K562 (cell line): ENCODE measurements at regions not wholly inside any gene's neighbourhood (a gene's known extent, or its start where the extent isn't known, plus 50 kb on each side); places are given as distances from the start of the nearest gene placed in this dataset.

Experiments used
- ATAC-seq: fragments of 200-7000 bp; cut with Tn5 transposase; 3 replicates; pipeline ENCODE4 v1.9.1; 2020; ENCODE audit warnings: moderate library complexity
- BruUV-seq: library from RNA; stranded (reverse); fragments of 400-500 nt; replicated peaks from 2 replicates; lab custom pipeline; 2021; lab: Mats Ljungman, UMichigan
- CTCF ChIA-PET: fragments of 300-600 bp; formaldehyde crosslinking; extraction: SDS; loops from one replicate; lab custom pipeline; 2021; ENCODE audit warnings: low intra/inter-chr PET ratio; lab: Yijun Ruan, JAX
- POLR2A ChIA-PET: fragments of 300-600, 350-650 bp; sonication (Branson Sonifier 250); formaldehyde crosslinking; extraction: SDS; loops from one replicate; lab custom pipeline; 2021; ENCODE audit warnings: antibody characterized with exemption, inconsistent platforms; lab: Yijun Ruan, JAX
- DNase-seq, 4 experiments: peaks; one replicate each; pipeline versions ENCODE4 v3.0.0 to v3.0.0-alpha.2; 2011 to 2018; ENCODE audit warnings: low spot score in 3 of 4, mixed read lengths in 3 of 4; ENCODE audit errors: extremely low read depth in 1 of 4
- FAIRE-seq: peaks from 2 replicates; lab custom pipeline; 2011; peaks lifted over from hg19 to GRCh38; lab: Jason Lieb, UNC
- H2AFZ ChIP-seq: 2 replicates; pipeline ENCODE4 v1.6.0; 2011; ENCODE audit warnings: low read depth, low read length, control low read depth, inconsistent platforms
- H3K27ac ChIP-seq: fragments of 200-600 bp; 3 replicates; pipeline ENCODE4 v1.8.0; 2011; ENCODE audit warnings: low read depth, mild to moderate bottlenecking, control low read depth, inconsistent platforms, low read length, moderate library complexity, mixed read lengths; ENCODE audit errors: extremely low read depth
- H3K27me3 ChIP-seq, 2 experiments: fragments of 300-600 bp in 1 of 2; 2 replicates in 1 of 2; 3 replicates in 1 of 2; pipeline versions ENCODE4 v1.6.0 to v1.8.0; 2011; ENCODE audit warnings: inconsistent platforms in 2 of 2, low read length in 2 of 2, mild to moderate bottlenecking in 1 of 2, mixed read lengths in 1 of 2, moderate library complexity in 1 of 2; ENCODE audit not compliant: control insufficient read depth in 2 of 2, insufficient read depth in 2 of 2
- H3K36me3 ChIP-seq: fragments of 300-600 bp; 3 replicates; pipeline ENCODE4 v1.8.0; 2011; ENCODE audit warnings: mild to moderate bottlenecking, low read length, inconsistent platforms; ENCODE audit not compliant: control insufficient read depth, insufficient read depth
- H3K4me1 ChIP-seq, 2 experiments: fragments of 200-600 bp in 1 of 2; replicated peaks in 1 of 2; 2 replicates in 1 of 2; 3 replicates in 1 of 2; pipeline versions ENCODE4 v1.5.1 to v1.8.0; 2011; ENCODE audit warnings: inconsistent platforms in 2 of 2, low read length in 2 of 2, mild to moderate bottlenecking in 1 of 2, mixed read lengths in 1 of 2, moderate library complexity in 1 of 2; ENCODE audit not compliant: control insufficient read depth in 2 of 2, insufficient read depth in 2 of 2
- H3K4me2 ChIP-seq: 2 replicates; pipeline ENCODE4 v1.6.1; 2011; ENCODE audit warnings: low read length, control low read depth, inconsistent platforms, mixed read lengths; ENCODE audit not compliant: insufficient read depth
- H3K4me3 ChIP-seq: fragments of 200-600 bp; sonication (generic), shearing (Covaris generic); 2 replicates; pipeline ENCODE4 v1.5.1; 2016; ENCODE audit warnings: control low read depth, inconsistent platforms
- H3K79me2 ChIP-seq: fragments of 200-600 bp; 3 replicates; pipeline ENCODE4 v1.8.0; 2011; ENCODE audit warnings: low read length, inconsistent platforms; ENCODE audit not compliant: control insufficient read depth, insufficient read depth
- H3K9ac ChIP-seq, 2 experiments: 2 replicates each; pipeline versions ENCODE4 v1.6.0 to v1.6.1; 2011; ENCODE audit warnings: low read depth in 2 of 2, low read length in 2 of 2, control low read depth in 1 of 2, inconsistent platforms in 1 of 2, mild to moderate bottlenecking in 1 of 2, mixed read lengths in 1 of 2; ENCODE audit not compliant: insufficient read depth in 1 of 2
- H3K9me1 ChIP-seq: one replicate; pipeline ENCODE4 v1.6.0; 2011; ENCODE audit warnings: inconsistent platforms, mild to moderate bottlenecking, low read length, moderate library complexity; ENCODE audit not compliant: control insufficient read depth, insufficient read depth
- H3K9me3 ChIP-seq: replicated peaks from 2 replicates; pipeline ENCODE4 v1.5.1; 2011; ENCODE audit warnings: low read depth, low read length, inconsistent platforms; ENCODE audit not compliant: control insufficient read depth, insufficient read depth
- H4K20me1 ChIP-seq: replicated peaks from 2 replicates; pipeline ENCODE4 v1.6.1; 2011; ENCODE audit warnings: low read length, inconsistent platforms, mixed read lengths; ENCODE audit not compliant: control insufficient read depth, insufficient read depth
- E2F3 ChIP-seq: fragments of 250-450 bp; sonication (Bioruptor Pico); IDR thresholded peaks from 2 replicates; pipeline ENCODE4 v1.4.0; 2020; ENCODE audit warnings: mild to moderate bottlenecking
- JUN ChIP-seq, 2 experiments: sonication (generic) in 1 of 2; formaldehyde crosslinking in 1 of 2; IDR thresholded peaks; 2 replicates each; pipeline versions ENCODE4 v1.6.1 to v1.8.0; 2012 to 2022; ENCODE audit warnings: borderline replicate concordance in 2 of 2, mild to moderate bottlenecking in 2 of 2, improper control_type of control experiment in 1 of 2, low read depth in 1 of 2, low read length in 1 of 2, missing genetic modification reagents in 1 of 2
- MNT ChIP-seq, 2 experiments: fragments of 450-650 bp; conservative IDR thresholded peaks; 2 replicates each; pipeline ENCODE4 v1.6.1; 2017; ENCODE audit warnings: mild to moderate bottlenecking in 2 of 2, moderate library complexity in 2 of 2
- PML ChIP-seq: IDR thresholded peaks from 2 replicates; pipeline ENCODE4 v1.6.1; 2012; ENCODE audit warnings: low read length, inconsistent platforms
- TEAD2 ChIP-seq: fragments of 450-650 bp; IDR thresholded peaks from 2 replicates; pipeline ENCODE4 v1.6.1; 2016; ENCODE audit warnings: missing genetic modification characterization, control low read depth, missing compliant biosample characterization
- TRIM25 ChIP-seq: fragments of 450-650 bp; IDR thresholded peaks from 2 replicates; pipeline ENCODE4 v1.7.0; 2016; ENCODE audit warnings: borderline replicate concordance
- YBX1 ChIP-seq: fragments of 450-650 bp; IDR thresholded peaks from 2 replicates; pipeline ENCODE4 v1.7.1; 2016; ENCODE audit warnings: mild to moderate bottlenecking
- ZNF175 ChIP-seq: fragments of 200-800 bp; sonication (Bioruptor generic); IDR thresholded peaks from 2 replicates; pipeline ENCODE4 v1.6.1; 2016; ENCODE audit warnings: low read depth, mild to moderate bottlenecking, missing genetic modification characterization, missing compliant biosample characterization
- WGBS: fragments of 100-300 bp; shearing (Covaris generic); methylation state at CpG from one replicate; pipeline ENCODE4 v1.1.6; 2016; ENCODE audit warnings: low coverage, mixed read lengths; ENCODE audit not compliant: insufficient coverage; ENCODE audit errors: missing lambda C conversion rate; 5-methylcytosine and 5-hydroxymethylcytosine counted together
- in situ Hi-C: fragments of 300-500 bp; cut with MboI; formaldehyde crosslinking; loops from 4 replicates; pipeline ENCODE4 v1.15.0; 2018; ENCODE audit warnings: inconsistent platforms, mixed read lengths
- intact Hi-C: fragments of 100-400 bp; cut with micrococcal nuclease; formaldehyde crosslinking; loops from 2 replicates; pipeline ENCODE4 v1.14.2; 2022

- TF ChIP-seq MNT (conservative IDR thresholded peaks at IDR 0.05) (no peak), TEAD2 (no peak), PML (no peak), YBX1 (no peak)
These were observed 280.9 kb upstream of the KCNMB2 start (continued) for GRCh38 chr3:178255315-178255714.

GRCh38 chr3:178257491-178257890 lies 278.7 kb upstream of the KCNMB2 start:
- H3K27me3 ChIP-seq = no peaks in the 10 kb centered on the region
- H3K4me2 ChIP-seq = no peak overlapping the region
- H3K36me3 ChIP-seq = no peaks in the 10 kb centered on the region
- no peak for TF ChIP-seq TRIM25
- TF ChIP-seq JUN (IDR thresholded peaks at IDR 0.05; ENCODE audit: borderline replicate concordance, low read depth, low read length) = no peak
- TF ChIP-seq JUN (CRISPR knock-in tag; IDR thresholded peaks at IDR 0.05; ENCODE audit: borderline replicate concordance) = no peak
- TF ChIP-seq ZNF175 (CRISPR knock-in tag) = no peak
- no peak for TF ChIP-seq E2F3 (CRISPR knock-in tag)
- TF ChIP-seq, all 486 proteins: peak for 0
- Histone ChIP-seq H3K9me1 (no peaks in the 10 kb centered on the region), H4K20me1 (no peaks in the 10 kb centered on the region), H2AFZ (peak overlapping the region; percentile 84), H3K4me3 (no peak overlapping the region), H3K9ac (no peak overlapping the region), H3K4me1 (peaks cover 0 to 24% of the 10 kb centered on the region in 2 experiments; a peak in 3 of 5 replicates), H3K79me2 (no peaks in the 10 kb centered on the region), H3K9me3 (no peaks in the 10 kb centered on the region), H3K27ac (peak overlapping the region; percentile 48; the same call in 2 of the 3 replicates)
- ChIA-PET CTCF (no interaction called here), POLR2A (interaction anchor here (0.6 to 1.2 kb wide), 4 partner anchors 9 to 956 kb away, joined by 3 to 4 read pairs (median 3); no protein-coding TSS in a partner anchor)
- 1% methylated on average over 4 of the region's 4 CpGs for WGBS
- in situ Hi-C loops = no loop called here
- DNase-seq (peak in 1 of 4 experiments; percentile 26), ATAC-seq (peak; percentile 19; the same call in 1 of the 3 replicates), FAIRE-seq (peak; percentile 40)
- BruUV-seq = no TSS peak
- intact Hi-C loops = no loop called here
